Kidney (tissue), 13 donors: ENCODE measurements at regions not wholly inside any gene's neighbourhood (a gene's known extent, or its start where the extent isn't known, plus 50 kb on each side); places are given as distances from the start of the nearest gene placed in this dataset.

Experiments
- DNase-seq, 5 donors: peaks; one replicate each; pipeline ENCODE4 v3.0.0-alpha.2; 2013 to 2020
- FAIRE-seq: peaks from 2 replicates; lab custom pipeline; 2012; peaks lifted over from hg19 to GRCh38; lab: Jason Lieb, UNC
- H3K27ac ChIP-seq, 2 donors: one replicate each; pipeline ENCODE4 v1.7.0; 2013; ENCODE audit warnings: low read depth in 2 of 2, low read length in 2 of 2, inconsistent platforms in 1 of 2
- H3K27me3 ChIP-seq: one replicate; pipeline ENCODE4 v1.7.1; 2013; ENCODE audit warnings: low read length, inconsistent platforms; ENCODE audit not compliant: control insufficient read depth, insufficient read depth
- H3K36me3 ChIP-seq, 3 donors: one replicate each; pipeline versions ENCODE4 v1.7.0 to v1.7.1; 2013; ENCODE audit warnings: low read length in 3 of 3, control low read depth in 1 of 3, inconsistent platforms in 1 of 3; ENCODE audit not compliant: insufficient read depth in 3 of 3, control insufficient read depth in 2 of 3
- H3K4me1 ChIP-seq, 3 donors: one replicate each; pipeline versions ENCODE4 v1.7.0 to v1.7.1; 2013; ENCODE audit warnings: low read length in 3 of 3, inconsistent platforms in 1 of 3, low read depth in 1 of 3; ENCODE audit not compliant: control insufficient read depth in 2 of 3, insufficient read depth in 2 of 3
- H3K4me3 ChIP-seq, 3 donors: one replicate each; pipeline versions ENCODE4 v1.7.0 to v1.8.1; 2013; ENCODE audit warnings: low read length in 3 of 3, control low read depth in 1 of 3, inconsistent platforms in 1 of 3
- H3K9ac ChIP-seq, 3 donors: one replicate each; pipeline versions ENCODE4 v1.7.0 to v1.7.1; 2013; ENCODE audit warnings: low read length in 3 of 3, control low read depth in 1 of 3, inconsistent platforms in 1 of 3
- H3K9me3 ChIP-seq, 3 donors: one replicate each; pipeline versions ENCODE4 v1.7.0 to v1.7.1; 2013; ENCODE audit warnings: low read length in 3 of 3, control low read depth in 1 of 3, inconsistent platforms in 1 of 3; ENCODE audit not compliant: control insufficient read depth in 2 of 3, insufficient read depth in 1 of 3
- CTCF ChIP-seq: IDR thresholded peaks from 3 replicates; pipeline ENCODE4 v1.5.1; 2012; ENCODE audit warnings: mild to moderate bottlenecking, moderate library complexity, borderline replicate concordance; ENCODE audit not compliant: insufficient read depth; ENCODE audit errors: extremely low read depth
- intact Hi-C: fragments of 100-400 bp; cut with DNase I; formaldehyde crosslinking; loops from one replicate; pipeline ENCODE4 v1.11.1; 2022
- donor health status: control.
- donor health status: control.
- donor health status: control.
- donor health status: control.
- donor health status: control.
- donor health status: DM: yes; HTN: yes; CAD: no.
- donor health status: Normal renal cell carcinoma (clear cell type).

GRCh38 chr6:145032562-145033145 is 702.7 kb downstream of the EPM2A start:
- Histone ChIP-seq H3K27me3 (no peaks in the 10 kb centered on the region), H3K27ac (no peak overlapping the region), H3K4me3 (no peak overlapping the region), H3K4me1 (no peaks in the 10 kb centered on the region), H3K9ac (no peak overlapping the region), H3K9me3 (no peaks in the 10 kb centered on the region), H3K36me3 (no peaks in the 10 kb centered on the region)
- DNase-seq (peak in 2 of 5 donors; percentile 35 to 75), FAIRE-seq (no peak)
- no peak for TF ChIP-seq CTCF
- intact Hi-C loops: no loop called here

GRCh38 chr6:145034664-145035063 is 700.7 kb downstream of the EPM2A start:
- H3K4me1 ChIP-seq: no peaks in the 10 kb centered on the region
- no peaks in the 10 kb centered on the region for H3K27me3 ChIP-seq
- no peaks in the 10 kb centered on the region for H3K36me3 ChIP-seq
- FAIRE-seq (no peak), DNase-seq (peak in 1 of 5 donors; percentile 29)
- no peak overlapping the region for H3K27ac ChIP-seq
- H3K4me3 ChIP-seq: no peak overlapping the region
- intact Hi-C loops: no loop called here
- H3K9me3 ChIP-seq: no peaks in the 10 kb centered on the region
- no peak overlapping the region for H3K9ac ChIP-seq
- no peak for TF ChIP-seq CTCF

- no peak for DNase-seq
- intact Hi-C loops: no loop called here
- H3K36me3 ChIP-seq: no peaks in the 10 kb centered on the region
- no peak for FAIRE-seq
- no peak overlapping the region for H3K9ac ChIP-seq
- no peak overlapping the region for H3K4me3 ChIP-seq
- no peaks in the 10 kb centered on the region for H3K27me3 ChIP-seq
- no peak overlapping the region for H3K27ac ChIP-seq
- no peak for TF ChIP-seq CTCF
- H3K4me1 ChIP-seq: no peaks in the 10 kb centered on the region
- H3K9me3 ChIP-seq: no peaks in the 10 kb centered on the region
Observed at GRCh38 chr6:145036236-145036635, 699.1 kb downstream of the EPM2A start.
